Aorta (tissue), 5 donors: ENCODE measurements at regions not wholly inside any gene's neighbourhood (a gene's known extent, or its start where the extent isn't known, plus 50 kb on each side); places are given as distances from the start of the nearest gene placed in this dataset.

Experiments
- ATAC-seq: fragments of 200-7000 bp; cut with Tn5 transposase; one replicate; pipeline ENCODE4 v1.9.1; 2022; ENCODE audit warnings: moderate library complexity; ENCODE audit not compliant: low FRiP score
- DNase-seq, 2 donors: peaks; one replicate each; pipeline ENCODE4 v3.0.0-alpha.2; 2020
- H3K27ac ChIP-seq, 2 donors: one replicate each; pipeline ENCODE4 v1.5.1; 2013; ENCODE audit warnings: low read length in 2 of 2, mild to moderate bottlenecking in 2 of 2, moderate library complexity in 2 of 2, control low read depth in 1 of 2, inconsistent platforms in 1 of 2, low read depth in 1 of 2
- H3K27me3 ChIP-seq, 2 donors: one replicate each; pipeline ENCODE4 v1.6.1; 2013; ENCODE audit warnings: control low read depth in 1 of 2, low read length in 1 of 2, mild to moderate bottlenecking in 1 of 2, moderate library complexity in 1 of 2; ENCODE audit not compliant: insufficient read depth in 2 of 2, control insufficient read depth in 1 of 2
- H3K36me3 ChIP-seq, 2 donors: one replicate each; pipeline ENCODE4 v1.6.1; 2013; ENCODE audit warnings: control low read depth in 1 of 2, low read length in 1 of 2, mild to moderate bottlenecking in 1 of 2; ENCODE audit not compliant: insufficient read depth in 2 of 2, control insufficient read depth in 1 of 2
- H3K4me1 ChIP-seq, 2 donors: one replicate each; pipeline ENCODE4 v1.6.1; 2013; ENCODE audit warnings: low read length in 2 of 2, control low read depth in 1 of 2, mild to moderate bottlenecking in 1 of 2, moderate library complexity in 1 of 2; ENCODE audit not compliant: insufficient read depth in 2 of 2, control insufficient read depth in 1 of 2
- H3K4me3 ChIP-seq, 2 donors: one replicate each; pipeline ENCODE4 v1.5.1; 2013; ENCODE audit warnings: low read length in 2 of 2, control low read depth in 1 of 2, mild to moderate bottlenecking in 1 of 2
- H3K9me3 ChIP-seq: one replicate; pipeline ENCODE4 v1.6.1; 2013; ENCODE audit warnings: mild to moderate bottlenecking, low read length; ENCODE audit not compliant: control insufficient read depth
- WGBS, 2 donors: extraction: QIAGEN DNeasy Blood & Tissue Kit; methylation state at CpG; one replicate each; pipeline ENCODE4 v1.1.7; 2013; 5-methylcytosine and 5-hydroxymethylcytosine counted together
- intact Hi-C, 2 donors: fragments of 100-400 bp; cut with DNase I; formaldehyde crosslinking; loops; one replicate each; pipeline versions ENCODE4 v1.14.2 to v1.15.0; 2022
- donor health status: healthy with polysubstance abuse.
- donor health status: Bipolar disorder and iron deficiency.
- donor health status: DM: no; HTN: no; CAD: no.
- donor health status: DM: no; HTN: no; CAD: no.
- donor health status: DM: yes; HTN: yes; CAD: no.

DNA sequence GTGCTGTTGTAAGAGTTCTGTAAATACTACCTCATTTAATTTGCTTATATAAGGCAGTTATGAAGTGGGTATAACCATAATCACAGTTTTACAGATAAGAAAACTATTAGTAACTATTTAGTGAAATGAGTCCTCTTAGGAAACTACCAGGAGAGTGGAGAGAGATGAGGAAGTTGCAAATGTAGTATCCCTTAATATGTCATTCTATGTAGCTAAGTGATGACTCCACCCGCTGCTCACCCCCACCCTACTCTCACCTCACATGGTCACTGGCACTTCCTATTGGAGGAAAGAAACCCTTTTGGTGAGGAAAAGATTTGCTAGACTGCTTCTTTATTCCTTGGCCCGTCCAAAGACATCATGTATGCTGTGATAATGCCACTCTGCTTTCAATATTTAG is 241.8 kb upstream of the SLC24A2 start:
- Histone ChIP-seq H3K27me3 (no peaks in the 10 kb centered on the region), H3K4me3 (no peak overlapping the region), H3K4me1 (no peaks in the 10 kb centered on the region), H3K27ac (no peak overlapping the region), H3K9me3 (no peaks in the 10 kb centered on the region), H3K36me3 (no peaks in the 10 kb centered on the region)
- DNase-seq, result no peak
- 86 to 90% methylated on average over 2 of the region's 2 CpGs for WGBS, 2 donors
- intact Hi-C loops, result no loop called here
- ATAC-seq, result no peak

DNA sequence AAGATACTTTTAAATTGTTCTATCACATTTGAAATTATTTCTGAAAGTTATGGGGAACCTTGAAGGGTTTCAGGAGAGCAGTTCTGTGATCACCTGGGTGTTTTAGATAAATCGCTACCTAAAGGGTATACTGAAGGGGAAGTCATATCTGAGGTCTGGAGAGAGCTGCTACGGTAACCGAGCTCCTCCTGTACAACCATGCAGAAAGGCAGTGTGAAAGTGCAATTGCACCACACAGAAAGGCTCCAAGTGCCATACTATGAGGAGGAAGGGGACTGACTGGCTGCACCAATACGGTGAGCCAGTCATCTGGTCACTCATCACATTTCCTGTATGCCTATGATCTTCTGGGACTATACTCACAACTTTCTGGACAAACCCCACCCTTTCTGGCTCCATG is 241.4 kb upstream of the SLC24A2 start:
- no peaks in the 10 kb centered on the region for H3K36me3 ChIP-seq
- H3K4me1 ChIP-seq, result no peaks in the 10 kb centered on the region
- DNase-seq (no peak), ATAC-seq (no peak)
- intact Hi-C loops, result no loop called here
- no peak overlapping the region for H3K27ac ChIP-seq
- no peaks in the 10 kb centered on the region for H3K9me3 ChIP-seq
- H3K4me3 ChIP-seq, result no peak overlapping the region
- WGBS, 2 donors, result 70 to 85% methylated on average over 4 of the region's 4 CpGs
- H3K27me3 ChIP-seq, result no peaks in the 10 kb centered on the region

DNA sequence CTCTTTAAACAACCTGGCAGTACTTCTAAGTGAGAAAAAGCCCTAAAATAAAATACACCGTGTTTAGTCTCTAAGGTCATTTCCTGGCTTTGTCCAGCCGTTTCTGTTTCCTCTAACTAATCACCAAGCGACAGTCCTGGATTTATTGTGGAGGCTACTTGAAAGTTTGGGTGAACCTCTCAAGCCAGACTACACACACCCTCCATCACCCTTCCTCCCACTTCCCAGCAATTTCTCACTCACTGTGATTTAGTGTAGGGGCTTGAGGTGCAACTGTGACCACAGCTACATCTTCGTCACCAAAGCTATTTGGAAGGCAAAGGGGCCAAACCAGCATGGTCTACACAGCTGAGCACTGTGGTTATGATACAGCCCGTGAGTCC is 240.0 kb upstream of the SLC24A2 start:
- WGBS, 2 donors, result 20 to 25% methylated on average over 5 of the region's 5 CpGs

DNA sequence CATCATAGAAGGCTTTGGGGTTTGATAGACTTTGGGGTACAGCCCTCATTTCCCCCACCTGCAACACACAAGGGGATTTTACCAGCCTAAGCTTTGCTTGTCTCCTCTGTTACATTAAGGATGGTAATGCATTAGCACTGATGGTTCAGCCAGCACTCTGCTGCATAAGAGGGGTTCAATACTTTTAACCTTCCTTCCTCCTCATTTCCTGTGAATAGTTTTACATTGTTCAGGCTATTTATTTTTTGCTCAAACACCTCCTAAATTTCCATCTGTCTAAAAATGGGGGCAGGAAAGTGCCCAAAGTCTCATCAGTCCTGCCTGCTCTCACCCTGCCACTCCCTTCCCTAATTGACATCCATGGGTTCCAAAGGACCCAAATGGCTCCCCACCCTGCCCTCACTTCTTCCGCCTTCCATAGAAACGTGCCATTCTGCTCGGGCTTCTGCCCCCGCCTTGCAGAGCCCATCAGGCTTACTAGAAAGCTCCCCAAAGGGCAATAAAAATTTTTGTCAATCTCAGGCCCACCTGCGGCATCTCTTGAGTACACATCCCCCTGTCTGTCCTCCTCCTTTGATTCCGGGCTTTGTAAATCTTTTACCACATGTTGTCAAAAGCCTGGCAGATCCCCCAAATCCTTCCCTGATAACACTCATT is 239.5 kb upstream of the SLC24A2 start:
- intact Hi-C loops, result no loop called here
- H3K27me3 ChIP-seq, result no peaks in the 10 kb centered on the region
- no peak for DNase-seq
- no peaks in the 10 kb centered on the region for H3K4me1 ChIP-seq
- H3K4me3 ChIP-seq, result no peak overlapping the region
- no peaks in the 10 kb centered on the region for H3K9me3 ChIP-seq
- H3K27ac ChIP-seq, result no peak overlapping the region
- peak; percentile 26 for ATAC-seq
- 14 to 25% methylated on average over 6 of the region's 6 CpGs for WGBS, 2 donors
- H3K36me3 ChIP-seq, result no peaks in the 10 kb centered on the region

More for the DNA sequence above, 240.0 kb upstream of the SLC24A2 start:
- no peaks in the 10 kb centered on the region for H3K4me1 ChIP-seq
- H3K9me3 ChIP-seq, result no peaks in the 10 kb centered on the region
- no peaks in the 10 kb centered on the region for H3K36me3 ChIP-seq
- intact Hi-C loops, result no loop called here
- no peak overlapping the region for H3K4me3 ChIP-seq
- DNase-seq (no peak), ATAC-seq (peak; percentile 59)
- no peak overlapping the region for H3K27ac ChIP-seq
- H3K27me3 ChIP-seq, result no peaks in the 10 kb centered on the region

DNA sequence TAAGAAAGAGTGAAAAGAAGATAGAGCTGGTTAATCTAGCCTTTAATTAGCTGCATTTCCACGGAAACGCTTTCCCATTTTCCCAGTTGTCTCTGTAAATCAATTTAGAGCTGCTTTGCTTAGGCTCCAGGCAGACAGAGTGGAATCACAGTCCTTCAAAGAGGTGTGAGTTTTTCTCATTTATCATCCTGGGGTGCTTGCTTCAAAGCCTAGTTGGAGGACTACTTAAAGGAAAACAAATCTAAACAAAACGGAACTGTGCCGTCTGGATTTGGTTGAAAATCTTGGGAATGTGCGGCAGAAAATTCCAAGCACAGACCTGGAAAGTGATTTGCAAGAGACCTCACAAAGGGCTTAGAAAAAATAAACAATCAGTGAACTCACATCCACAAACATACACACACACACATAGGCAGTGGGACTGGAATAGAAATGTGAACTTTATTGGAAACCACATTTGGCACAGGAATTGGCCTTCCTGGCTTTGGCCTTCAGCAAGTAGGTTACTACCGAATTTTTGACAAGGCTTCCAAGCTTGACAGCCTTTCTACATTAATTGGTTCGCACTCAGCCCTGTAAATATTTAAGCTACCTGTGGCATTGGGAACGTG is 235.2 kb upstream of the SLC24A2 start:
- no peak for ATAC-seq
- Histone ChIP-seq H3K4me1 (no peaks in the 10 kb centered on the region), H3K27me3 (no peaks in the 10 kb centered on the region), H3K27ac (no peak overlapping the region), H3K9me3 (peaks cover 1% of the 10 kb centered on the region), H3K4me3 (no peak overlapping the region), H3K36me3 (no peaks in the 10 kb centered on the region)
- no peak for DNase-seq
- WGBS, 2 donors, result 20 to 23% methylated on average over 8 of the region's 8 CpGs
- intact Hi-C loops, result no loop called here

DNA sequence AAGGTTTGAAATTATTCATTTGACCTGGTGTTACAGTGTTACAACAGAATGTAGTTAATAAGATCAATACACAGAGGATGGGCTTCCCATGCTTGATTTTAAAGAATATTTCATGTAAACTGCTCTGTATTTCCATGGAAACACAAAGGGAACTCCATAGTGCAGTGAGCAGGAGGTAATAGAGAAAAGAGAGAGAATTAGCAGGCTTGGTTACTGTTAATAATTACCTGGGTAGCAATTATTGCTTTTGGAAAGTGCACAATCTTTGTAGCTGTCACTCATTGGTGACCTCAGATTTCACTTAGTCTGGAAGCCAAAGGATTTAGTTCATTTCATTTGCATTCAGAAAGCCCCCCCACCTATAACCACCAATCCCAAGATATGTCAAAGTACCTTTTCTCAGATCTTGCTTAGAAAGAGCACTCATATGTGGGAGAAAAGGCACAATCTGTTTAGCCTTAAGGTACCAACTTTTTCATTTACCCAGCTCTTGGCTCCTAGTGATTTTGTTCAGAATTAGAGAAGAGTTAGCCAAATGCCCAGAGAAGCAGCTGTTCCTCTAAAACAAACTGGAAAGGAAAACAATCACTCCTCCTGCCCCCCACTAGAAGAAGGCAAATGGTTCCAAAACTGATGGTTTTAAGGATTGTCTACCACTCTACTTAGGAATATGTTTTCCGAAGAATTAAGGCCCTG is 234.5 kb upstream of the SLC24A2 start:
- H3K36me3 ChIP-seq, result no peaks in the 10 kb centered on the region
- H3K9me3 ChIP-seq, result peaks cover 1% of the 10 kb centered on the region
- H3K4me1 ChIP-seq, result no peaks in the 10 kb centered on the region
- H3K27me3 ChIP-seq, result no peaks in the 10 kb centered on the region
- H3K27ac ChIP-seq, result no peak overlapping the region
- DNase-seq (no peak), ATAC-seq (no peak)
- intact Hi-C loops, result no loop called here
- no peak overlapping the region for H3K4me3 ChIP-seq
- 19 to 46% methylated on average over 1 of the region's 1 CpG for WGBS, 2 donors

DNA sequence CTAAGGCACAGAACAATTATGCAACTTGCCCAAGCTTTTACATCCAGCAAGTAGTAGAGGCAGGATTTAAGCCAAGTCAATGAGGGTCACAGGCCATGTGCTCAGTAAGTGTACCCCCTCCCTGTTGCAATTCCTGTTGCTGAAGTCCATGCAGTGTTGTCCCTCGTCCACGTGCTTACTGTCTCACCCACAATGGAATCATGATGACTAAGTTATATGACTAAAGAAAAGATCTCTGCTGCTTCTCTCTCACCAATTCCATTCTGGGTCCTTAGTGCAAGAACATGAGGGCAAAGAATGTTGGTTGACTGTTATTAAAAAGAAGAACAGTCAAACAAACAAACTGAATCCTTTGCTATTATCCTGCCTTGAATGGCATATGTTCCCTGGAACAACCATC is 233.6 kb upstream of the SLC24A2 start:
- 23 to 36% methylated on average over 2 of the region's 2 CpGs for WGBS, 2 donors
- ATAC-seq (no peak), DNase-seq (no peak)
- H3K4me3 ChIP-seq, result no peak overlapping the region
- no peaks in the 10 kb centered on the region for H3K36me3 ChIP-seq
- H3K27me3 ChIP-seq, result no peaks in the 10 kb centered on the region
- intact Hi-C loops, result no loop called here
- H3K9me3 ChIP-seq, result peaks cover 1% of the 10 kb centered on the region
- H3K4me1 ChIP-seq, result no peaks in the 10 kb centered on the region
- H3K27ac ChIP-seq, result no peak overlapping the region

DNA sequence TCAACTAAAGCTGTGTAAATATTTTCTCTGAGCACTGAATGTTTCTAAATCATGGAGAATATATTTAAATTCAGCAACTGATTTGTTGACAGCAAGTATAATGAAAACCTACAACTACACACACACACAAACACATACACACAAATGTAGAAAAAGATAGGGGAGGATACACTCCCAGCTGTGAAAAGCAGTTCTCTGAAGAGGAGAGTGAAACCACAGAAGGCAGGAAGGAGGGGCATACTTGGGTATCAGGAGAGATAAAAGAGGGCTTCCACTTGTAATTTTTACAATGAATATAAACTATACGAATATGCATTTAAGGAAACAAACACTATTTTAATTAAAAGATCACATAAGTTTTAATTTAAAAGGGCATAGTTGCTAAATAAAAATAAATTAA is 227.8 kb upstream of the SLC24A2 start:
- intact Hi-C loops, result no loop called here
- Histone ChIP-seq H3K4me1 (no peaks in the 10 kb centered on the region), H3K36me3 (no peaks in the 10 kb centered on the region), H3K9me3 (peaks cover 1% of the 10 kb centered on the region), H3K27ac (no peak overlapping the region), H3K27me3 (no peaks in the 10 kb centered on the region), H3K4me3 (no peak overlapping the region)
- DNase-seq (no peak), ATAC-seq (no peak)
- 60 to 71% methylated on average over 1 of the region's 1 CpG for WGBS, 2 donors

DNA sequence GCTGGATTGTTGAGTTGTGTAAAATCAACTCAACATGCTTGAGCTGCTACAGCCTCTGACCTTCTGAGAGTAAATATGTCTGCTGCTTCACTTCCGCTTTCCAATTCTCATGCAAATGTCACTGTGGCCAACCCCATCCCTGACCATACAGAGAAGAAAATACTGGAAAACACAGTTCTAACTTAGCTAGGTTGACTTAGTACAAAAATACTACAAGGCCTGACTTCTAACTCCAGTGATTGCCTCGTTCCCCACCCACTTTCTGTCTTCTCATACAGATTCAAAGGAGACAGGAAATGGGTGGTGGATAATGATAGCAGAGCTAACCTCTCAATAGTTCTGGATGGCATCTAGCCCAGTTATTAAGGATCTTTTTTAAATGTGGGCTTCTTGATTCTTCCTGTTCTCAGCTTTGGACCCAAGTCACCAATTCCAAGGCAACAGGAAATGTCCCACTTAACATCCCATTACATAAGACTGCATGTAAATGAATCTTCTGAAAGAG is 226.6 kb upstream of the SLC24A2 start:
- intact Hi-C loops, result no loop called here
- no peaks in the 10 kb centered on the region for H3K36me3 ChIP-seq
- H3K4me3 ChIP-seq, result no peak overlapping the region
- ATAC-seq (no peak), DNase-seq (no peak)
- H3K27me3 ChIP-seq, result no peaks in the 10 kb centered on the region
- WGBS, 2 donors, result 78 to 82% methylated on average over 2 of the region's 2 CpGs
- H3K4me1 ChIP-seq, result no peaks in the 10 kb centered on the region
- no peaks in the 10 kb centered on the region for H3K9me3 ChIP-seq
- no peak overlapping the region for H3K27ac ChIP-seq
